GM18502 (cell line): ENCODE measurements at regions not wholly inside any gene's neighbourhood (a gene's known extent, or its start where the extent isn't known, plus 50 kb on each side); places are given as distances from the start of the nearest gene placed in this dataset.
"Not testable (repeated sequence)": the region's sequence is repeated elsewhere in the genome, so short reads cannot be mapped to it uniquely, and the experiment has no call there.

Experiments used
- ATAC-seq: cut with Tn5 transposase; IDR thresholded peaks from one replicate; pipeline ENCODE4 v1.9.1; 2021; ENCODE audit warnings: mild to moderate bottlenecking; ENCODE audit not compliant: unreplicated experiment, poor library complexity

DNA sequence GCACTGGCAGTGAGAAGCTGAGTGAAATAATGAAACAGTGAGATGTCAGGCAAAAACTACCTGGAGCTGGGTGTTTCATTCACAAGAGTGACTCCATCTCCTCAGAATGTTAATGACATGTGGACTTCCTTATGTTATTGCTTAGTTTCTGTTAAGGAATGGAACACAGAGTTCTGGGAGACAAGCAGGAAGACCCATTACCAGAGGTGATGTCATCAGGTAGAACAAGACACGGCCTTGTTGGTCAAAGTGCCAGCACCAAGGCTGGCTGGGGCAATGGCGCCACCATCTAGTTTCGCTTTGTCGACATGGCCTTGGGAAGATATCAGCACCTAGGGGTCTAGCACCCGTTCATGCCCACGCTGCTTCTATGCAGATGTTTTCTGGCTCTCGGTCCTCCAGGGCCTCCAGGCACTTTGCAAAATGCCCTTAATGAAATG lies 252.2 kb downstream of the FAM43A start:
- no peak for ATAC-seq

DNA sequence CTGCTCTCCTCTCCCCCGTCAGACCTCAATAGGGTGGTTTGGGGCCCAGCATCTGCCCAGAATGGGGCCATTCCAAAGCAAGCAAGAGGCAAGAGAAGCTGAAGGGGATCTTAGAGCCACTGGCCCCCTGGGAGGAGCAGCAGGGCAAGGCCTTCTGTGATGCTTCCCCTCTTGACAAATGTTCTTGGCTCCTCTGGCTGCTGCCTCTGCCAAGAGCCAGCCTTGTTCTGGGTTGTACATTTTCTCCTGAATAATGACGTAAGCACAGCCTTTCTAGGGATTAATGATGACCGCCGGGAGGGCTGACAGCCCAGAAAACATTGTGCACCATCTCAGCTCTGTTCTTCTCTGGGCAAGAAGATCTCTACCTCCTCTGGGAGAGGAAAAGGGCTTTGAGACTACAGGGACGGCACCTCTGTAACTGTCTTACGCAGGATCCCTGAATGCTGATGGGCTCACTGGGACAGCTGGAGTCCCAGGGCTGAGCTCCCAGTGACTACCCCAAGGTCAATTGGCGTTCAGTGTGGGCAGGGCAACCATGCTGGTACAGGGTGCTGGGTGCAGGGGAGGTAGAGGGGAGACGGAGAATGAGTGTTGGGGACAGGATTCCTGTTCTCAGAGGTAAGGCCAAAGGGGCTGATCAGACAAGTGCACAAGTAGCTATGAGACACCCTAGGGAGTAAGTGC lies 253.3 kb downstream of the FAM43A start:
- ATAC-seq, result no peak

DNA sequence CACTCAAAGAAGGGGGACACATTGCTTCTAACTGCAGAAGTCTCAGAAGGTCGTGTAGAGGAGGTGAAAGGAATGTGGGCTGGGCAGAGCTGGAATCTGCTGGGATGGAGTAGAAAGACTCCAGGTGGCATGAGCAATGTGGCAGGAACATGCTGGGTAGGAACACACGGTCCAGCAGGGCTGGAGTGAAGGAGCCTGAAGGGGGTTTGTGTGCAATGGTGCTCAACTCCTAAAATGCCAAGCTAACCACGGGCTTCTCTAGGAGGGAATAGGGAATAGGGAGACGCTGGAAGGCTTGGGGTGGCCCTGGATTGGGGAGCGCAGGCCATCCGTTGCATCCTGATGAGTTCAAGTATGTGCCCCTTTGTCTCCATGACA lies 253.8 kb downstream of the FAM43A start:
- no peak for ATAC-seq

DNA sequence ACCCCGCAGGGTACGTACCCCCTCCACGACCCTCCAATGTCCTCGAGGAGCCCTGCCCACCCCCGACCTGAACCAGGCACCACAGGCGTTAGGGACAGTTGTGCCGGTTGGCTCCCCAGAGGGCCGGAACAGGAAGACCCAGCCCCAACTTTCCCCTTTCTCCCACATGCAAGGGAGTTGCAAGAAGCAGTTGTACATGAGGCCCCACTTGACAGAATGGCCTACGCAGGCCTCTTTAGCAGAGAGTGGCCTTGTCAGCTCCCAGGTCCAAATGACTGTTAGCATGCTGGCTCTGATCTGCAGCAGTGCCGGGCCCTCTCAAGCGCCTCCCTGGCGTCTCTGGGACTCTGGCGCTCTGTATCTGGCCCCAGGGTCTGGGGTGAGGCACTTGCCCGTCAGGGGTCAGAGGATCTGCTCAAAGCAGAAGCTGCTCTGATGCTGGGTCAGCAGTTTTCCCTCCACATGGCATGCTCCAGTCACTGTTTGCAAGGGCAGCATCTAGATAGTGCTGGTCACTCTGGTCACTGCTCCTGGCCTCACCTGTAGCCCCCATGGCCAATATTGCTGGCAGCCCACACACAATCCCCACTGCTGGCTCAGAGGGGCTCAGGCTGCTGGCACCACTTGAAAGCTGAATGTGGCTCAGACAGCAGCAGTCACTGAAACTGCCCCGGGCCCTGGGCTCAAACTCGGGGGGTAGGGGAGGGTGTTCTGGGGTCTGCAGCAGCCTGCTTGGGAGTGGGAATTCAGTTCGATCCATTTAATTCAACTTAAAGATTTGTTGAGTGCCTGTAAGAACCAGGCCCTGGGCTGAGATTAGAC lies 254.5 kb downstream of the FAM43A start:
- no peak for ATAC-seq

DNA sequence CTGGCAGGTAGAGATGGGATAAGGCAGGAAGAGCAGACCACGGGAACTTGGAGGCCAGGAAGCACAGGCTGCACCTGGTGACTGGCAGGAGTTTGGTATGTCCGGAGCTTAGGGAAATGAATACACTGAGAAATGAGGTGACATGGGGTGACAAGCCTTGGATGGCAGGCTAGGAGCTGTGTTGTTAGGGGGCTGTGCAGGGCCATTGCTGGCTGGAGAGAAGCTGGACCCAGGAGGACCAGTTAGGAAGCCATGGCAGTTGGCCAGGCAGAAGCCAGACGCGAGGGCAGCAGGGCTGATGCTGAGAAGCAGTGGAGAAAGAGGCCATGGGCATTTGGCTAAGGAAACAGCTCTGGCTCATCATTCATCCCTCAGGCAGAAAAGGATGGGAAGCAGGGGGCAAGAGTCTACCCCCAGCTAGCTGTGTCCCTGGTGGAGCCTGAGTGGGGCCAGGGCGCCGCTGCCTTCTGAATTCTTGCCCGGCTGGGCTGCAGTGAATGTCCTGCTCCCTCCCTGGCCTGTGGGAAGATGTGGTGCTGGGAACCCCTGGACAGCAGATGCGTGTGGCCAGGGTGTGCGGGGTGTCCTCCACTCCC lies 255.8 kb downstream of the FAM43A start:
- ATAC-seq, result no peak

DNA sequence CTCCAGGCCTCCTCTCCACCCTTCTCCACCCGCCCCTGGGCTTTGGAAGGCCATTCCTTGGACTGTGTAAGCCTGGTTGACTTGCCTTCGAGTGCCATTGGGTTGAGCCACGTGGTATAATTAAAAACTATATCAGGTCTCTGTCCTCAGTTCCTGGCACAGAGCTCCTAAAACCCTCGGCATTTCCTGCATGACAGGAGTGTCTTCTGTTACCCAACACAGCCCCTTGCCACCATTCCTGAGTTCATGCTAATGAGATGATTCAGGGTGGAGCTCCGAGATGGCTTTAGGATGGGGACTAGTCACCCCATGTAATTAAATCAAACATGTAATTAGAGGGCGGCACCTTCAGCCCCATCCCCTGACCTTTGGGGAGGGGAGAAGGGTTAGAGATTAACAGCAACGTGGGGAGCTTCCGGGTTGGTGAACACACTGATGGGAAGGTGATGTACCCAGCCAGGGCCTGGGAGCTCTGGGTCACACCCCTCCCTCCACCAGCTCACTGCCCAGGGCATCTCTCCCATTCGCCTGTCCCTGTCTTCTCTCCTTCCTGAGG lies 256.4 kb downstream of the FAM43A start:
- ATAC-seq, result no peak

DNA sequence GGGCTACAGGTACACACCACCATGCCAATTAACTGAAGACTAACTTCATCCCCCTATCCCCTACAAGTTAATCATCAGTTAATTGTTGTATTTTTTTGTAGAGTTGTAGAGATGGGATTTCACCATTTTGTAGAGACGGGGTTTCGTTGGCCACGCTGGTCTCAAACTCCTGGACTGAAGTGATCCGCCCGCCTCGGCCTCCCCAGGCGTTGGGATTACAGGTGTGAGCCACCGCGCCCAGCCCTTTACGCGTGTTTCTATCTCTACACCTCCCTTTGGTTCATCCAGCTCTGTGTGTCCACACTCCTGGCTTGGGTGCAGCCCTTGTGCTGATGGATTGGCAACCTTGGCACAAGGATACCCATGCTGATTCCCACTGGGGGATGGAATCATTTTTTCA lies 258.8 kb downstream of the FAM43A start:
- no peak for ATAC-seq

DNA sequence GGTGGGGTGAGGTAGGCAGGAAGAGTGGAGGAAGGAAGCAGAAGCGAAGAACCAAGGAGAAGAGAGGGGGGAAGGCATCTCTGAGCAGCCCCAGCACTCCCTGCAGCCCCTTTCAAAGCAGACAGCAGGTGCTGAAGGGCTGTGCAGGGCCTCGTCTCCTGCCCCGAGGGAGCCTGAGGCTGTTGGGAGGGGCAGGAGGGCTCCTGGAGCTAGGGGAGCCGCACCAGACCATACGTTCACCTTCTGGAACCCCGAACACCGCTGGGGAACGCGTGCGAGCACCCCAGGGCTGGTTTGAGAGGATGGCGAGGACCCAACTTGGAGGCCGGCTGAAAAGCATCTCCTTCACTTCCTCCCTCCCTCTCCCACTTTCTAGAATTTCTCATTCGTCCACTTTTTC lies 259.8 kb downstream of the FAM43A start:
- ATAC-seq, result no peak

DNA sequence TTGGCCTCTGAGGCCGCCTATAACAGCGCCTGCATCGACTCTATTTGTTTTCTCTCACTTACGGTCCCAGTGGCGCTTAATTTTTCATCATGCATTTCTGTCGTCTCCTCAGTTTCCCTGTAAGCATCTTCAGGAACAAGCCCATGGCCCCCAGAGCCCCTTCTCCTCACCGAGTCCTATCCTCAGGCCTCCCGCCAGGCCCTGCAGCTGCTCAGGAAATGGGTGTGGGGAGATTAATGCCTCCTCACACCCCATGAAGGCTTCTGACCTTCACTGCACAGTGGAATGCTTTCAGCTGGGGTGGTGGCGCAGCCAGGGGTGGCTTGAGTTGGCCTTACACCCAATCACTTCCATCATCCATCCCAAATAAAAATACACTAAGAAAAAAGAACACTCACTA lies 260.4 kb downstream of the FAM43A start:
- no peak for ATAC-seq

DNA sequence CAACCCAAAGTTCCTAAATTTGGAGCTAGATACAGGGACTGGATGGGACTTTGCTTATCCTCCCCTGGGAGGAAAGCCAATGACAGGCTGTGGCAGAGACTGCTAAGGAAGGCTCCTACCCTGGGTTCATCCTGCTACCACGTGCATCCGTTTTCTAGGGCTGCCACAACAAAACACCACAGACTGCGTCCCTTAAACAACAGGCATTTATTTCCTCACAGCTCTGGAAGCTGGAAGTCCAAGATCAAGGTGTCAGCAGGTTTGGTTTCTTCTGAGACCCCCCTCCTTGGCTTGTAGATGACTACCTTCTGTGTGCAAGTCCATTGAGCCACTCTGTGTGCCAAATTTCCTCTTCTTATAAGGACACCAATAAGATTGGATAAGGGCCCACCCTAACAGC lies 263.9 kb downstream of the FAM43A start:
- ATAC-seq, result no peak

DNA sequence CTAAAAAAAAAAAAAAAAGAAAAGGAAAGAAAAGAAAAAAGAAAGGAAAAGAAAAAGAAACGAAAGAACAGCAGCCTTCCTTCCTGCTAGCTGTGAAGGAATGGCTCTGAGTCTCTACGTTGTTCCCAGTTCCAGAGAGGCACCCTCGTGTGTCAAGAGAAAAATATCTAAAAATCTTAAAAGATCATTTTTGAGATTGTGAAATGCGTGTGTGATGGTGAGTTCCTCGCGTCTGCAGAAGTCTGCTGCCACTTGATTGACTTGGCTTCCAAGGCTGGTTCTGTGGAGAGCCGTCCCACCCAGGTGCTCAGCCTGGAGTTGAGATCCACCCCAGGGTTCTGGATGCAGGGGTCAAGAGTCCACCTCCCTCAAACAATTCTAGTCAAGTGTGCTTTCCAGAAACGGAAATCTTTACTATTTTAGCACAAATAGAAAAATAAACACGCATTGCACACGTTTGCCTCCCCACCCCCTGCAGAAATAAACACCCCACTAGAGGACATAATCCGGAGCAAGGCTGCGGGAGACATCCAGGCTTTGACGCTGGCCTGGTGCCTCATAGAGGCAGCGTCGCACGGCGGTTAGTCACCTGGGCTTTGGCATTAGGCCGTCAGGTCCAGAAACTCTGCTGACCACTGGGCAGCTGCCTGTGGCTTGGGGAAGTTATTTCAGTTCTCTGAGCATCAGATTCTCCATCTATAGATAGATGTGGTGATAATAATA lies 265.4 kb downstream of the FAM43A start:
- no peak for ATAC-seq

DNA sequence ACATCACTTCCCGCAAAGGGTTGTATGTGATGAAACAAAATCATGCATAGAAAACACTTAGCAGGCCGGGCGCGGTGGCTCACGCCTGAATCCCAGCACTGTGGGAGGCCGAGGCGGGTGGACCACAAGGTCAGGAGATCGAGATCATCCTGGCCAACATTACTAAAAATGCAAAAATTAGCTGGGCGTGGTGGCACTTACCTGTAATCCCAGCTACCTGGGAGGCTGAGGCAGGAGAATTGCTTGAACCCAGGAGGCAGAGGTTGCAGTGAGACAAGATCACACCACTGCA lies 265.9 kb downstream of the FAM43A start:
- ATAC-seq, result not testable (repeated sequence)

DNA sequence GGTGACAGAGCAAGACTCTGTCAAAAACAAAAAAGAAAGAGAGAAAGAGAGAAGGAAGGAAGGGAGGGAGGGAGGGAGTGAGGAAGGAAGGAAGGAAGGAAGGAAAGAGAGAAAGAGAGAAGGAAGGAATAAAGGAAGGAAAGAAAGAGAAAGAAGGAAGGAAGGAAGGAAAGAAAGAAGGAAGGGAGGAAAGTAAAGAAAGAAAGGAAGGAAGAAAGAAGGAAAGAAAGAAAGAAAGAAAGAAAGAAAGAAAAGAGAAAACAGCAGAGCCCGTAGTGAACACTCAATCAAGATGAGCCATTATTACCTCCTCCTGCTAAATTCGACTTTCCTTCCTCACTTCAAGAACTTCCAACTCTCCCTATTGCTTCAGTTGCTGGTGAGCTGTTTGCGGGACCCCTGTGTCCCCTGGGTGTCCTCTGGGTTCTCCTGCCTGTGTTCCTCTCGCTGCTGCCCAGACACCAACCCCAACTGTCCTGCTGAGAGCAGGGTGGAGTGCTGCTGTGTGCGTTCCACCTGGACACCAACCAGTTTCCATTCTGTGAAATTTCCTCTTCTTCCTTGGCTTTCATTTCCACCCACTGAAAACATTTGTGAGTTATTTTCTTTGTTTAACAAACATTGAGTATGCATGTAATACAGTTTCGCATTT lies 266.4 kb downstream of the FAM43A start:
- ATAC-seq, result no peak

DNA sequence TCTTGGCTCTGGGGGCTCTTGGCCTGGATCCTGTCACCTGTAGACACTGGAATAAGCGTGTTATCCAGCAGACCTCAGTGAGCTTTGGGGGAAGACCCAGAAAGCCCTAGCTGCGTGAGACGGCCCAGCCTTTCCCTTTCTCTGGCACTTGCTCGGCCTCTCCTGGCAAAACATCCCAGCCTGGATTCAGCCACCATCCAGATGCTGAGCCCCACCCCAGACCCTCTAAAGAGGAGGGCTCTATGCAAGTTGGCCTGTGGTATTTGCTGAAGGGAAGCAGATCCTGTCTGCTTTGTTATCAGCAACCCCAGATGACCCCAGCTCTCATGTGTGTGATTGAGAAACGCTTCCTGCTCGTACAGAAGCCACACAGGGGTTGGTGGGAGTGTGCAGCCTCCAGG lies 267.2 kb downstream of the FAM43A start:
- ATAC-seq, result no peak

DNA sequence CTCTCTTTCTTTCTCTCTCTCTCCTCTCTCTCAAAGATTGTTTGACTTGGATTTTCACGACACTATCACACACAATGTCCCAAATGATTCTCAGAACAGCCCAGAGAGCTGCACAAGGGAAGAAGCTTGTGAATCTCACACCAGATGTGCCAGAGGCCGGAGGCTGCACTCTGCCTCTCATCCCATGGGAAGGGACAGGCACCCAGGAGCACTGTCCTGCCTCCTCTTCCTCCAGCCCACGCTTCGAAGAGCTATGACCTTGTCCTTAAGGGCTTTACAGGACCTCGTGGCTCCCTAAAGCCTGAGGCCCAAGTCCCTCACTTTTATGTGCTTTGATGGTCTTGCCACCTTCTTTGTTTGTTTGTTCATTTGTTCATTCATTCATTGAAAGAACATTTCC lies 267.6 kb downstream of the FAM43A start:
- no peak for ATAC-seq

DNA sequence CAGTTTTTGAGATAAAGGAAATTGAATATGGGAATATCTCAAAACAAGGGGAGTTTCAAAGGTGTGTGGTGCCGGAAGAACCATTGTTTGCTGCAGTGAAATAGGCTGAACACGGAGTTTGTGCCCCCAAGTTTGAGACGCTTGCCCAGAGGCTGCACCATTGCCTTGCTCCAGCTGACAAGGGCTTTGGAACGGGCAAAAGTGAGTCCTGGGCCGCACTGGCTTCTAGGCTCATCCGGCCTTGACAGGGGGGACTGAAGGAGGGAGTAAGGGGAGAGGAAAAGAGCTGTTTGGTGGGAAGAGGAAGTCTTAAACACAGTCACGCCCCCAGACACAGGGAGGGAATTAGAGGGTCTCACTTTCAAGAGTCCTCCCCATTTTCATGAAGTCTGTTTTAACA lies 269.9 kb downstream of the FAM43A start:
- ATAC-seq, result no peak

DNA sequence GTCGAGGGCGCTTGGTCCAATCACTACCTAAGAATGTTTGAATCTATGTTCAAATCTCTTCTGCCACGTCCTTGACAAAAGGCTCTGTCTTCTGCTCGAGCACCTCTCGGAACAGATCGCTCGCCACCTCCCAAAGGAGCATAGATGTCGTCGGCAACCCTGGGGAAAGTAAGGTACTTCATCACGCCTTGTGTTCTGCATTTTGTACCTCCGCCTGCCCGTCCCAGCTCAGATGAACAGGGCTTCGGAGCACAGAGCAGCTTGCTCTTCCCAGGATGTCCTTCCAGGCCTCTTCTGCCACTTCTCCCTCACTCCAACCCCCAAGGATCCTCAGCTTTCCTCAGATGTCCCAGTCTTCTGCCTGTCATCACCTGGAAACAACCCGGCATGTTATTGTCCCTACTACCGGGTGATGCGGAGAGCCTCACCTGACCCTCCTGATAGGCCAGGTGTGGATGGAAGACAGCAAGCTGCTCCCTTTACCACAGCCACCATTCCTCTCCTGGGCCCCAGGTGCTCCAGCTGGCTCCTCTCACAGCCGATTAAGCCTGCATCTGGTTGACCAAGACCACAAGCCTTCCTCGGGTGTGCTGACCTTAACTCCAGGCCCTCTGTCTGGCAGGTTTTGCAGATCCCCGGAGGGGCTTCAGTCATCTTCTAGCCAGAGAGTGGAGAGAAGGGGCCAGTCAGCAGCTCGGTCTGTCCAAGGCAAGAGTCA lies 270.5 kb downstream of the FAM43A start:
- no peak for ATAC-seq

DNA sequence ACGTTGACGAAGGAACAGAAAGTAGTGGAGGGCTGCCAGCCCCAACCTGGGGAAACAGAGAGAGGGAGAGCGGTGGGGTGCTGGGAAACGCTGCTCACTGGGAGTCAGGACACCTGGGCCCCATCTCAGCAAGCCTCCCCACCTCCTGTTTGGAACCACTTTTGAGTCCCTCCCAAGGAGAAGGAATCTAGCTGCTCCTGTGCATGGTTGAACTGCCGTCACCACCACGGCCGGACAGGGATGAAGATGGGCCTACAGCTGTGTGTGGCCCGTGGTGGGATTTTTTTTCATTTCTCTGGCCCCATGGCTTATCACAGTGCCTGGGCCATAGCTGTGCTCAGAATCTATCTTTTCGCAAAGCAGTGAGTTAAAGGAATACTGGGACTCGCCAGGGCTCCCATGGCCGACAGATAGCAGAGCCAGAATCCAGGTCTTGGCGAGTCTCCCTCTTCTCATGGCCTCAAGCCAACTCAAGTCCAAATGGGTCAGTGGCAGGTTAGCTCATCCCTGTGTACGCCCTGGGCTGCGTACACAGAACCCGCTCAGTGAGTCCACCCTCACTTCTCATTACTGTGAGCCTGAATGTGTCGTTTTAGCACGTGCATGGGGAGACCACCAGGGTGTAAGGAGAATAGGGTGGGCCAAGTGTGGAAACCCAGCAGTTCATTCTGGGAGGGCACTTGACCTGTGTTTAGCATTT lies 271.2 kb downstream of the FAM43A start:
- ATAC-seq, result no peak

DNA sequence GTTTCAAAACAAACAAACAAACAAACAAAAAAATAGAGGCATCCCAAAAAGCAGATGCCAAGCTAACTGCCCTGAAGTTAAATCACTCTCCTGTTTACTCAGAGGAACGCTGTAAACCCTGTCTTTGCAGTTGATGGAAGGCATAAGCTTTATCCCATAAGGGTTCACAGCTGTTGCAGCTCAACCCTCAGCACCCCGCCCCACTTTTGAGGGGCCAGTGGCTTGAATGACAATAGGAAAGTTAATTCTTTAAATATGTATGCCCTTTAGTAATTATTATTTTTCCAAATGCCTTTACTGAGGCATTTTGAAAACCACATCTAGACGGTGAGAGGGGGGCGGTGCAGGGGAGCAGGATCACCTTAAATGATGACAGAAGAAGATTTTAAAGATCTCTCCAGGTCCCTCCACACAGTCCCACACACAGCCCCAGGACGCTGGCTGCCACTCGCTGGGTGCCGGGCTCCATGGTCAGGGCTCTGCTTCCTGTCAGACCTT lies 272.1 kb downstream of the FAM43A start:
- no peak for ATAC-seq
